ENCODE measurements at regions not wholly inside any gene's neighbourhood (a gene's known extent, or its start where the extent isn't known, plus 50 kb on each side); places are given as distances from the start of the nearest gene placed in this dataset.

DNA sequence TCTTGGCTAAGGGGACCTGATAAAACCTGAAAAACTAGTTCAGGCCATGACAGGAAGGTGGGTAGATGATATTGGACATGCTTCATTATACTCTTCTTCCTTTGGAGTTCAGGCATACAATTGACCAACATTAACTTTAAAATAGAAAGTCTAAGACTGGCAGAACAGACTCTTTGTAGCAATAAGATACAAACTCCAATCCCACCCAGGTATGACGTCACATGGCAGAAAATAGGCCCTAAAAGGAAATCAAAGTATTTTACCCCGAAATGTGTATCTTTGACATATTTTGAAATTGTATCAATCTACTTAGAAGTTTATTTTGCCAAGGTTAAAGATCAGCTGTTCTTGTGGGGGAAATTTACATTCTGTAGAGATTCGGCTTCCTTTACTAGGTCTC is 198.1 kb upstream of the LRIG3 start:
- TF ChIP-seq, protein P1, sequence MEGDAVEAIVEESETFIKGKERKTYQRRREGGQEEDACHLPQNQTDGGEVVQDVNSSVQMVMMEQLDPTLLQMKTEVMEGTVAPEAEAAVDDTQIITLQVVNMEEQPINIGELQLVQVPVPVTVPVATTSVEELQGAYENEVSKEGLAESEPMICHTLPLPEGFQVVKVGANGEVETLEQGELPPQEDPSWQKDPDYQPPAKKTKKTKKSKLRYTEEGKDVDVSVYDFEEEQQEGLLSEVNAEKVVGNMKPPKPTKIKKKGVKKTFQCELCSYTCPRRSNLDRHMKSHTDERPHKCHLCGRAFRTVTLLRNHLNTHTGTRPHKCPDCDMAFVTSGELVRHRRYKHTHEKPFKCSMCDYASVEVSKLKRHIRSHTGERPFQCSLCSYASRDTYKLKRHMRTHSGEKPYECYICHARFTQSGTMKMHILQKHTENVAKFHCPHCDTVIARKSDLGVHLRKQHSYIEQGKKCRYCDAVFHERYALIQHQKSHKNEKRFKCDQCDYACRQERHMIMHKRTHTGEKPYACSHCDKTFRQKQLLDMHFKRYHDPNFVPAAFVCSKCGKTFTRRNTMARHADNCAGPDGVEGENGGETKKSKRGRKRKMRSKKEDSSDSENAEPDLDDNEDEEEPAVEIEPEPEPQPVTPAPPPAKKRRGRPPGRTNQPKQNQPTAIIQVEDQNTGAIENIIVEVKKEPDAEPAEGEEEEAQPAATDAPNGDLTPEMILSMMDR (conservative IDR thresholded peaks at IDR 0.05; ENCODE audit: low read length) = no peak
- no peak for TF ChIP-seq EZH2phosphoT487 (IDR thresholded peaks at IDR 0.05; ENCODE audit: borderline replicate concordance)
